HG03196 (cell line): ENCODE measurements at regions not wholly inside any gene's neighbourhood (a gene's known extent, or its start where the extent isn't known, plus 50 kb on each side); places are given as distances from the start of the nearest gene placed in this dataset.

Experiments
- ATAC-seq: cut with Tn5 transposase; IDR thresholded peaks from one replicate; pipeline ENCODE4 v1.9.1; 2021; ENCODE audit not compliant: unreplicated experiment

GRCh38 chr4:125994024-125994423 is 679.3 kb downstream of the FAT4 start:
- no peak for ATAC-seq

GRCh38 chr4:125994430-125994829 is 679.7 kb downstream of the FAT4 start:
- ATAC-seq = no peak

GRCh38 chr4:126004941-126005340 is 690.2 kb downstream of the FAT4 start:
- no peak for ATAC-seq

- no peak for ATAC-seq
These were observed 692.4 kb downstream of the FAT4 start for GRCh38 chr4:126007142-126007541.

GRCh38 chr4:126012691-126013290 is 698.0 kb downstream of the FAT4 start:
- no peak for ATAC-seq

GRCh38 chr4:126018274-126018673 is 703.5 kb downstream of the FAT4 start:
- ATAC-seq = no peak

GRCh38 chr4:126023896-126024295 is 709.1 kb downstream of the FAT4 start:
- no peak for ATAC-seq

GRCh38 chr4:126027601-126028000 is 712.8 kb downstream of the FAT4 start:
- no peak for ATAC-seq

GRCh38 chr4:126028876-126029275 is 714.1 kb downstream of the FAT4 start:
- ATAC-seq = no peak

- no peak for ATAC-seq
These were observed 722.5 kb downstream of the FAT4 start for GRCh38 chr4:126037231-126037630.

GRCh38 chr4:126038502-126039144 is 723.9 kb downstream of the FAT4 start:
- ATAC-seq = no peak

GRCh38 chr4:126046081-126046614 is 731.4 kb downstream of the FAT4 start:
- no peak for ATAC-seq

GRCh38 chr4:126047114-126047513 is 732.4 kb downstream of the FAT4 start:
- ATAC-seq = no peak

GRCh38 chr4:126051689-126052424 is 737.1 kb downstream of the FAT4 start:
- no peak for ATAC-seq

- no peak for ATAC-seq
These were observed 741.4 kb downstream of the FAT4 start for GRCh38 chr4:126056116-126056650.

- no peak for ATAC-seq
These were observed 742.6 kb downstream of the FAT4 start for GRCh38 chr4:126057371-126057770.

- no peak for ATAC-seq
These were observed 743.8 kb downstream of the FAT4 start for GRCh38 chr4:126058596-126058995.

GRCh38 chr4:126061655-126062054 is 746.9 kb downstream of the FAT4 start:
- no peak for ATAC-seq

GRCh38 chr4:126065016-126065415 is 750.3 kb downstream of the FAT4 start:
- ATAC-seq = no peak

- ATAC-seq = no peak
These were observed 756.9 kb downstream of the FAT4 start for GRCh38 chr4:126071346-126072333.

GRCh38 chr4:126081336-126081735 is 766.6 kb downstream of the FAT4 start:
- no peak for ATAC-seq
